ENCODE measurements at regions not wholly inside any gene's neighbourhood (a gene's known extent, or its start where the extent isn't known, plus 50 kb on each side); places are given as distances from the start of the nearest gene placed in this dataset.
"Not testable (repeated sequence)": the region's sequence is repeated elsewhere in the genome, so short reads cannot be mapped to it uniquely, and the experiment has no call there.

DNA sequence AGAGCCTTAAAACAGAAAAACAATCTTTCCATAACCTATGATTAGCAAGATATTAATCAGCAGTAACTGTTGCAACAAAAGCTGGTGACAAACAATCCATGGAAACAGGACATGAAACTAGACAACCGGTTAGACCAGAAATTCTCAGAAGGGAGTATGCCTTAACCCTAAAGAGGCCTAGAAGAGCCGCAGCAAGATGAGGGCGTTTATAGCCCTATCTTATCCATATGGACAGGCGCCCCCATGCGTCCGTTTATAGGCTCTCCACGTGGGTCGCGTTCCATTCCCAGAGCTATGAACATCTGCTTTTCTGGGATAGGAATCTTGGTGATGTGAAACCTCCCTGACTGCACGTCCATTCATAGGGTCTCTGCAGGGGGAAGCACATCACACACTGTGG, 1662.7 kb upstream of the PABPC4L start:
- BruUV-seq (replicated peaks); H3K4me3 ChIP-seq (replicated peaks in 1 of 2; ENCODE audit: low read depth in 1 of 2, low read length in 2 of 2); H4K20me1 ChIP-seq (ENCODE audit: insufficient read depth); ATAC-seq; H3K27ac ChIP-seq (ENCODE audit: low read depth, low read length); H3K79me2 ChIP-seq (ENCODE audit: insufficient read depth, low read length); H3K4me2 ChIP-seq (ENCODE audit: low read length); H3K4me1 ChIP-seq (ENCODE audit: control insufficient read depth in 1 of 2, insufficient read depth in 2 of 2, low read length in 2 of 2); H3K9me3 ChIP-seq (ENCODE audit: control insufficient read depth in 1 of 2, insufficient read depth in 1 of 2, low read depth in 1 of 2, low read length in 2 of 2); DNase-seq (ENCODE audit: low read depth, low spot score); H2AFZ ChIP-seq (ENCODE audit: low read depth, low read length, poor library complexity, severe bottlenecking); H3K9me2 ChIP-seq (ENCODE audit: insufficient read depth); RAD21 ChIA-PET (ENCODE audit: low non-redundant PET in 1 of 2, low total read pairs in 2 of 2, uncharacterized antibody in 2 of 2, unreplicated experiment in 2 of 2); H3K27me3 ChIP-seq (ENCODE audit: insufficient read depth, low read length); CTCF ChIA-PET; POLR2A ChIA-PET; H3K9ac ChIP-seq (ENCODE audit: low read length); H3K36me3 ChIP-seq (ENCODE audit: control insufficient read depth in 1 of 2, insufficient read depth in 2 of 2, low read length in 2 of 2); intact Hi-C loops (cut with micrococcal nuclease): not testable (repeated sequence)

DNA sequence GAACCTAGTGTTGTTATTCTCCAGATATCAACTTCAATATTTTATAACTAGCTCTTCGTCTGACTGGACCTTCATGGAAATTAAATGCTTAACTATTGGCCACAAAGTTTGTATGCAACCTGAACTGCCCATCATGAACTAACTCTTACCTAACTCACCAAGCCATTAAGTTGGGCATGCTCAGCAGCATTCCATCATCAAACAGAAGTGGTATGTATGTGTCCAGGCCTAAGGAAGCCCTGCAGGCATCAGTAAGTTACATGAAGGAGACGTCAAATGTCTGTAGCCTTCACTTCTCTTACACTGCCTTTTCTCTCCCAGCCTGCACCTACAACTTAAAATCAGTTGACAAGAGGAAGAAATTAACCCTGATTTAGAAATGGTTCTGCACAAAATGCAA, 1639.2 kb upstream of the PABPC4L start:
- no peaks in the 10 kb centered on the region for H3K27me3 ChIP-seq (ENCODE audit: insufficient read depth, low read length)
- CTCF ChIA-PET, result no interaction called here
- RAD21 ChIA-PET (ENCODE audit: low non-redundant PET in 1 of 2, low total read pairs in 2 of 2, uncharacterized antibody in 2 of 2, unreplicated experiment in 2 of 2), result no interaction called here
- H3K9me2 ChIP-seq (ENCODE audit: insufficient read depth), result no peaks in the 10 kb centered on the region
- no peak for DNase-seq (ENCODE audit: low read depth, low spot score)
- H3K27ac ChIP-seq (ENCODE audit: low read depth, low read length), result no peak overlapping the region
- no peak overlapping the region for H3K4me2 ChIP-seq (ENCODE audit: low read length)
- no peaks in the 10 kb centered on the region for H3K36me3 ChIP-seq (ENCODE audit: control insufficient read depth in 1 of 2, insufficient read depth in 2 of 2, low read length in 2 of 2)
- H3K4me1 ChIP-seq (ENCODE audit: control insufficient read depth in 1 of 2, insufficient read depth in 2 of 2, low read length in 2 of 2), result no peaks in the 10 kb centered on the region
- H4K20me1 ChIP-seq (ENCODE audit: insufficient read depth), result no peaks in the 10 kb centered on the region
- BruUV-seq (replicated peaks), result no TSS peak
- POLR2A ChIA-PET, result no interaction called here
- H3K79me2 ChIP-seq (ENCODE audit: insufficient read depth, low read length), result no peaks in the 10 kb centered on the region
- TF ChIP-seq ELF1 (IDR thresholded peaks at IDR 0.05; ENCODE audit: borderline replicate concordance, low read depth) (no peak), POLR2A (IDR thresholded peaks at IDR 0.05; ENCODE audit: borderline replicate concordance, extremely low read depth, insufficient read depth, insufficient read length) (no peak), JUND (IDR thresholded peaks at IDR 0.05) (no peak), SP1 (IDR thresholded peaks at IDR 0.05; ENCODE audit: low read depth) (no peak), ZFX (IDR thresholded peaks at IDR 0.05) (no peak), EGR1 (IDR thresholded peaks at IDR 0.05; ENCODE audit: low read depth) (no peak)
- TF ChIP-seq, protein P1, sequence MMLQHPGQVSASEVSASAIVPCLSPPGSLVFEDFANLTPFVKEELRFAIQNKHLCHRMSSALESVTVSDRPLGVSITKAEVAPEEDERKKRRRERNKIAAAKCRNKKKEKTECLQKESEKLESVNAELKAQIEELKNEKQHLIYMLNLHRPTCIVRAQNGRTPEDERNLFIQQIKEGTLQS (IDR thresholded peaks at IDR 0.05), result no peak
- TF ChIP-seq, protein P2, sequence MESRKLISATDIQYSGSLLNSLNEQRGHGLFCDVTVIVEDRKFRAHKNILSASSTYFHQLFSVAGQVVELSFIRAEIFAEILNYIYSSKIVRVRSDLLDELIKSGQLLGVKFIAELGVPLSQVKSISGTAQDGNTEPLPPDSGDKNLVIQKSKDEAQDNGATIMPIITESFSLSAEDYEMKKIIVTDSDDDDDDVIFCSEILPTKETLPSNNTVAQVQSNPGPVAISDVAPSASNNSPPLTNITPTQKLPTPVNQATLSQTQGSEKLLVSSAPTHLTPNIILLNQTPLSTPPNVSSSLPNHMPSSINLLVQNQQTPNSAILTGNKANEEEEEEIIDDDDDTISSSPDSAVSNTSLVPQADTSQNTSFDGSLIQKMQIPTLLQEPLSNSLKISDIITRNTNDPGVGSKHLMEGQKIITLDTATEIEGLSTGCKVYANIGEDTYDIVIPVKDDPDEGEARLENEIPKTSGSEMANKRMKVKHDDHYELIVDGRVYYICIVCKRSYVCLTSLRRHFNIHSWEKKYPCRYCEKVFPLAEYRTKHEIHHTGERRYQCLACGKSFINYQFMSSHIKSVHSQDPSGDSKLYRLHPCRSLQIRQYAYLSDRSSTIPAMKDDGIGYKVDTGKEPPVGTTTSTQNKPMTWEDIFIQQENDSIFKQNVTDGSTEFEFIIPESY (IDR thresholded peaks at IDR 0.05; ENCODE audit: extremely low read depth, insufficient replicate concordance, low read length), result no peak
- no peak for ATAC-seq
- H3K4me3 ChIP-seq (replicated peaks in 1 of 2; ENCODE audit: low read depth in 1 of 2, low read length in 2 of 2), result no peak overlapping the region
- no peaks in the 10 kb centered on the region for H3K9me3 ChIP-seq (ENCODE audit: control insufficient read depth in 1 of 2, insufficient read depth in 1 of 2, low read depth in 1 of 2, low read length in 2 of 2)
- no peak overlapping the region for H2AFZ ChIP-seq (ENCODE audit: low read depth, low read length, poor library complexity, severe bottlenecking)
- intact Hi-C loops (cut with micrococcal nuclease), result no loop called here
- H3K9ac ChIP-seq (ENCODE audit: low read length), result no peak overlapping the region

All from HCT116 (cell line).